ENCODE measurements at regions not wholly inside any gene's neighbourhood (a gene's known extent, or its start where the extent isn't known, plus 50 kb on each side); places are given as distances from the start of the nearest gene placed in this dataset.

DNA sequence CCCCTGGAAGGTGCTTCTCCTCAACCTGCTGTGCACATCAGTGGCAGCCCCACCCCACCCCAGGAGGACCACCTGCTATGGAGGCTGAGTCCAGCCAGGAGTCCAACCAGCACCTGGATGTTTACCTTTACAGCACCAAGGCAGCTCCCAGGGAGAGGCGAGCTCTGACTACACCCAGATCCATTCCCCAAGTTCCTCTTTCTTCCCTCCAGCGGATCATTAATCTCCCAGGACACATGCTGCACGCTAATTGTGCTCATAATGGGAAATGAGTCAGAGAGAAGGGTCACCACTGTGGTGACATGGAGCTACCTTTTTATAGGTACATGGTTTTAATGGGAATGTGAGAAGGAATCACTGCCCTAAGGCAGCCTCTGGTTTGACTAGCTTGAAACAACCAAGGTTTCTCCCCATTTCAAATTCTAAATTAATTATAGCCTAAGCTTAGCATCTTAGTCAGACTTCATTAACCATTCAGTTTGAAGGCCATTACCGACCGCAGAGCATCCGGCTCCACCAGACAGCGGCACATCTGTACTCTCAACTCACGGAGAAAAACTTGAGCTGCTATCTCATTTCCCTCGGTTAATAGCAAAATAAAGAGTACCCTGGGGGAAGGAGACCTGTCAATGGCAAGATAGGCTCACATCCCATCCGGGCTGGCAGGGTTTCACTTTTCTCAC is 173.1 kb upstream of the GALNT2 start:
- TF ChIP-seq EZH2phosphoT487 (IDR thresholded peaks at IDR 0.05; ENCODE audit: borderline replicate concordance, low read length): no peak
- TF ChIP-seq, protein P1, sequence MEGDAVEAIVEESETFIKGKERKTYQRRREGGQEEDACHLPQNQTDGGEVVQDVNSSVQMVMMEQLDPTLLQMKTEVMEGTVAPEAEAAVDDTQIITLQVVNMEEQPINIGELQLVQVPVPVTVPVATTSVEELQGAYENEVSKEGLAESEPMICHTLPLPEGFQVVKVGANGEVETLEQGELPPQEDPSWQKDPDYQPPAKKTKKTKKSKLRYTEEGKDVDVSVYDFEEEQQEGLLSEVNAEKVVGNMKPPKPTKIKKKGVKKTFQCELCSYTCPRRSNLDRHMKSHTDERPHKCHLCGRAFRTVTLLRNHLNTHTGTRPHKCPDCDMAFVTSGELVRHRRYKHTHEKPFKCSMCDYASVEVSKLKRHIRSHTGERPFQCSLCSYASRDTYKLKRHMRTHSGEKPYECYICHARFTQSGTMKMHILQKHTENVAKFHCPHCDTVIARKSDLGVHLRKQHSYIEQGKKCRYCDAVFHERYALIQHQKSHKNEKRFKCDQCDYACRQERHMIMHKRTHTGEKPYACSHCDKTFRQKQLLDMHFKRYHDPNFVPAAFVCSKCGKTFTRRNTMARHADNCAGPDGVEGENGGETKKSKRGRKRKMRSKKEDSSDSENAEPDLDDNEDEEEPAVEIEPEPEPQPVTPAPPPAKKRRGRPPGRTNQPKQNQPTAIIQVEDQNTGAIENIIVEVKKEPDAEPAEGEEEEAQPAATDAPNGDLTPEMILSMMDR (conservative IDR thresholded peaks at IDR 0.05; ENCODE audit: low read depth, low read length): no peak
- TF ChIP-seq EZH2 (IDR thresholded peaks at IDR 0.05; ENCODE audit: low read length, unreplicated experiment): no peak
